ENCODE measurements at regions not wholly inside any gene's neighbourhood (a gene's known extent, or its start where the extent isn't known, plus 50 kb on each side); places are given as distances from the start of the nearest gene placed in this dataset.

GRCh38 chr18:49682173-49682802 lies 120.4 kb downstream of the LIPG start:
- Histone ChIP-seq H3K27ac (peak overlapping the region in 1 of 10 donors; percentile 44), H3K36me3 (no peaks in the 10 kb centered on the region), H3K9me3 (no peaks in the 10 kb centered on the region), H3K4me3 (no peak overlapping the region), H3K4me1 (peaks cover 0 to 8% (median 0%) of the 10 kb centered on the region in 9 donors), H3K27me3 (peaks cover 0 to 4% (median 0%) of the 10 kb centered on the region in 7 donors)
- 66 to 69% methylated on average over 8 of the region's 8 CpGs for WGBS, 2 donors
- ATAC-seq: peak in 1 of 8 donors; percentile 43
- DNase-seq: no peak
- intact Hi-C loops (cut with DNase I): no loop called here
- TF ChIP-seq, protein P1, sequence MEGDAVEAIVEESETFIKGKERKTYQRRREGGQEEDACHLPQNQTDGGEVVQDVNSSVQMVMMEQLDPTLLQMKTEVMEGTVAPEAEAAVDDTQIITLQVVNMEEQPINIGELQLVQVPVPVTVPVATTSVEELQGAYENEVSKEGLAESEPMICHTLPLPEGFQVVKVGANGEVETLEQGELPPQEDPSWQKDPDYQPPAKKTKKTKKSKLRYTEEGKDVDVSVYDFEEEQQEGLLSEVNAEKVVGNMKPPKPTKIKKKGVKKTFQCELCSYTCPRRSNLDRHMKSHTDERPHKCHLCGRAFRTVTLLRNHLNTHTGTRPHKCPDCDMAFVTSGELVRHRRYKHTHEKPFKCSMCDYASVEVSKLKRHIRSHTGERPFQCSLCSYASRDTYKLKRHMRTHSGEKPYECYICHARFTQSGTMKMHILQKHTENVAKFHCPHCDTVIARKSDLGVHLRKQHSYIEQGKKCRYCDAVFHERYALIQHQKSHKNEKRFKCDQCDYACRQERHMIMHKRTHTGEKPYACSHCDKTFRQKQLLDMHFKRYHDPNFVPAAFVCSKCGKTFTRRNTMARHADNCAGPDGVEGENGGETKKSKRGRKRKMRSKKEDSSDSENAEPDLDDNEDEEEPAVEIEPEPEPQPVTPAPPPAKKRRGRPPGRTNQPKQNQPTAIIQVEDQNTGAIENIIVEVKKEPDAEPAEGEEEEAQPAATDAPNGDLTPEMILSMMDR (IDR thresholded peaks at IDR 0.05): no peak

DNA sequence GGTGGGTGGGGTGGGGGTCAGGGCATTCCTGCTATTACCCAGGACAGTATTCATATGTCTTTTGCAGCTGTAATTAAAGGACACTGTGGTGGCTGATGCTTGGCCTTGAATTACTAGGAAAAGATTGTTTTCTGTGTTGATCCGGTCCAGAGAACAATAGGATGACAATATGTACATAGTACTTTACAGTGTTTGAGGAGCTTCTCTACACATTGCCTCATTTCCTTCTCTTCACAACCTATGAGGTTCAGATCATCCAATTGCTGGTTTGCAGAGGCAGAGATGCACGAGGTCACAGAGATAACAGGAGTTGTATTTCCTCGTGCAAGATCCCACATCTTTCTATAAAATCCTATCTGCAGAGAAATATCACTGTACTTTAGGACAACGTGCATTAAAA lies 119.5 kb downstream of the LIPG start:
- Histone ChIP-seq H3K27me3 (peaks cover 0 to 4% (median 0%) of the 10 kb centered on the region in 7 donors), H3K4me3 (no peak overlapping the region), H3K27ac (no peak overlapping the region), H3K36me3 (no peaks in the 10 kb centered on the region), H3K9me3 (no peaks in the 10 kb centered on the region), H3K4me1 (peaks cover 0 to 8% (median 0%) of the 10 kb centered on the region in 9 donors)
- TF ChIP-seq, protein P1 (IDR thresholded peaks at IDR 0.05): no peak
- intact Hi-C loops (cut with DNase I): no loop called here
- ATAC-seq: no peak
- WGBS, 2 donors: 69 to 75% methylated on average over 4 of the region's 4 CpGs
- DNase-seq: no peak

DNA sequence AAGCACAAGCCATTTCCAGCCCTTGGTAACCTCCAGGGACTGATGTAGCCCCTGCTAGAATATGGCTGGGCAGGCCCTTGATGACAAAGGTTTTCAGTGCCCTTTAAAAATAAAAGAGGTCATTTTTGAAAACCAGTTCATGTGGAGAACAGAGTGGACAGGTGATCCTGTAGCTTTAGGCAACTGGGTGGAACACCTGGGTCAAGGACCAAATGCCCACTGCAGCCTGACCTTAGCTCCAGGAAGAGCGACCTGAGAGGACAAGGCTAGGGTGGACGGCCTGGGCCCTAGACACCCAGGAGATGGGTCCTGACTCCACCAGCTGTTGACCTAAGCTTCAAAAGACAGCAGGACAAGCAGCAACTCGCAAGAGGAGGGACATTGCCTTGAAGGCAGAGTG lies 116.6 kb downstream of the LIPG start:
- H3K36me3 ChIP-seq: no peaks in the 10 kb centered on the region
- H3K27me3 ChIP-seq: peaks cover 0 to 12% (median 0%) of the 10 kb centered on the region in 7 donors
- TF ChIP-seq, protein P1 (IDR thresholded peaks at IDR 0.05): no peak
- ATAC-seq (no peak), DNase-seq (no peak)
- 88 to 90% methylated on average over 3 of the region's 3 CpGs for WGBS, 2 donors
- no peaks in the 10 kb centered on the region for H3K4me1 ChIP-seq
- H3K4me3 ChIP-seq: no peak overlapping the region
- no peak overlapping the region for H3K27ac ChIP-seq
- H3K9me3 ChIP-seq: no peaks in the 10 kb centered on the region
- intact Hi-C loops (cut with DNase I): no loop called here

DNA sequence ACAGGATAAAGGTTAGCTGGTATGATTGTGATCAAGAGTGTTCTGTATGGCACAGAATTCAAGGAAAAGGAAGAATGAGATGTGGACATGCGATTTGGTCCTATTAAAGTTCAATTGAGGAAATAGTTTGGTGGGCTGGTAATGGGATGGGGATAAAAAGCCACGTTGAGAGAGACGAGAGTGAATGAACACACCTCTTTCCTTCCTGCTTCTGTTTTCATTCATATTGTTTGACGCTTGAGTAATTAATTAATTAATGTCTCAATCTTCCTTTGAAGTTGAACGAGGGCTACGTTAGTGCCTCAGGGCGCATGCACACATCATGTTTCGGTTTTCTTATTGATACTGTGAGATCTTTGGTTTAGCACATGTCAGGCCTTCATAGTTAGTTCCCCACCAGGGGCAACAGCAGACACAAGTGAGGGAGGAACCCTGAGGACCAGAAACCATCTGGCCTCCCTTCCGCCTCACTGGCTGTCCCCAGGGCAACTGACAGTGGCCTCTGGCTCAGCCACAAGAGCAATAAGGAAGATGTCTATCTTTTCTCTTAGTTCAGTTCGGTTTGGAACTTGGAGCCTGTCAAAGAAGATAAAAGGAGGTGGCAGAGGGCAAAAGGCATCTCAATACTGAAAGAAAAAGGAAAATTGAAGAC lies 116.0 kb downstream of the LIPG start:
- ATAC-seq (no peak), DNase-seq (no peak)
- TF ChIP-seq, protein P1 (IDR thresholded peaks at IDR 0.05): no peak
- no peak overlapping the region for H3K4me3 ChIP-seq
- H3K36me3 ChIP-seq: no peaks in the 10 kb centered on the region
- H3K27me3 ChIP-seq: peaks cover 0 to 12% (median 0%) of the 10 kb centered on the region in 7 donors
- no peaks in the 10 kb centered on the region for H3K9me3 ChIP-seq
- intact Hi-C loops (cut with DNase I): no loop called here
- H3K27ac ChIP-seq: no peak overlapping the region
- 68 to 76% methylated on average over 10 of the region's 10 CpGs for WGBS, 2 donors
- H3K4me1 ChIP-seq: peaks cover 0 to 5% (median 0%) of the 10 kb centered on the region in 9 donors
